ENCODE measurements at regions not wholly inside any gene's neighbourhood (a gene's known extent, or its start where the extent isn't known, plus 50 kb on each side); places are given as distances from the start of the nearest gene placed in this dataset.

DNA sequence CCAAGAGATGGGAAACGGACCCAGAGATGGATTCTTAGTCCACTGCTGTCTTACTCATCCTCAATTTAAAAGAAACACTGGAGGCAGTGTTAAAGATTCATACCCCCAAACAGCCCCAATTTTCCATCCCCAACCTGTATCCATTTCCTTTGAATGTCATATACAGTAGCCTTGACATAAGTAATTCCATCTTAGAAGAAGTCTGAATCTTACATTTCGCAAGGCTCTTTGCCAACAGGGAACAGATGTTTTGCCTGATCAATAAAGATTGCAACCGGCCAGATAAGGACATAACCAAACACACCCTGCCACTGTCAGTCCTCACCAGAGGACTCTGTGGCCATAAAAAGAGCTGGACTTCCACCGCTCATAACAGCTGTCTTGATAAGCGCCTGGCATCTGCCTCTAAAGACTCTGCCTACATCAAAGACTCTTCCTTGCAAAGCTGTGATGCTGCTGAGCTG, 59.0 kb upstream of the MED9 start:
- peak; percentile 85 for DNase-seq (ENCODE audit: low spot score)

DNA sequence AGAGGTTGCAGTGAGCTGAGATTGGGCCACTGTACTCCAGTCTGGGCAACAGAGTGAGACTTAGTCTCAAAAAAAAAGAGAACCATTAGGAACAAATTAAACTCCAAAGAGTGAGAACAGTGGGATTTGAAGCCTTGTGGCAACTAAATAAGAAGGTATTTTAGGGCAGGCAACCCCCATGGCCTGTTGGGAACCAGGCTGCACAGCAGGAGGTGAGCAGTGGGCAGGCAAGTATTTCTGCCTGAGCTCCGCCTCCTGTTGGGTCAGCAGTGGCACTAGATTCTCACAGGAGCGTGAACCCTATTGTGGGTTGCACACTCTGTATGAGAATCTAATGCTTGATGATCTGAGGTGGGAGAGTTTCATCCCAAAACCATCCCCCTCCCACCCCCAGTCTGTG, 57.6 kb upstream of the MED9 start:
- no peak for DNase-seq (ENCODE audit: low spot score)

DNA sequence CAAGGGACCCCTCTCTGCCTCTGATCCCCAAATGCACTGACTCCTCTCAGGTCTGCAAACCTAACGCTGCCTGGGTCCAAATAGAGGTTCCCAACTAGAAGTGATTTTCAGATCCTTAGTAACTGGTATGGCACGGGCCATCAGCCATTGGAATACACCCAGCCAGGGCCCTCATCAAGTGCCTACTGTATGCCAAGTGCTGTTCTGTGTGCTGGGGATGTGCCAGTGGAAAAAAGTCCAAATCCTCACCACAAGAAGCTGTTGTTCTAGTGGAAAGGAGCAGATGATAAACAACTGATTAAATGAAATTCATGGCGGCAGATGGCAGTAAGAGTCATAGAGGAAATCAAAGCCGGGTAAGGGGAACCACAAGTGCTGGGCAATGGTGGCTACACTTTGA, 57.2 kb upstream of the MED9 start:
- DNase-seq (ENCODE audit: low spot score), result peak; percentile 8

DNA sequence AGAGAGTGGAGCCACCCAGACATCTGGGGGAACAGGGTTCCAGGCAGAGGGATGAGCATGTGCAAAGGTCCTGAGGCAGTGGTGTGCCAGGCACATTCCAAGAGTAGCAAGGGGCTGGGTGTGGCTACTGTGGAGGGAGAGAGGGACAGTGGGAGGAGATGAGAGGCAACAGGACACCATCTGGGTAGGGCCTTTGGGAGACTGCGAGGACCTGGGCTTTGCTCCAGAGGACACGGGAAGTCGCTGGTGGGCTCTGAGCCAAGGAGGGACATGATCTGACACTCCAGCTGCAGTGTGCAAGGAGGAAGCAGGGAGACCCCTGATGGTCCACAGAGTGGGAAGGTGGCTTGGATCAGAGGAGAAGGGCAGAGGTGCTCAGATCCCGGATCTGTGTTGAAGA, 56.7 kb upstream of the MED9 start:
- peak; percentile 8 for DNase-seq (ENCODE audit: low spot score)

- DNase-seq (ENCODE audit: low spot score), result no peak
Measured at GRCh38 chr17:17420561-17421269, 56.1 kb upstream of the MED9 start.

DNA sequence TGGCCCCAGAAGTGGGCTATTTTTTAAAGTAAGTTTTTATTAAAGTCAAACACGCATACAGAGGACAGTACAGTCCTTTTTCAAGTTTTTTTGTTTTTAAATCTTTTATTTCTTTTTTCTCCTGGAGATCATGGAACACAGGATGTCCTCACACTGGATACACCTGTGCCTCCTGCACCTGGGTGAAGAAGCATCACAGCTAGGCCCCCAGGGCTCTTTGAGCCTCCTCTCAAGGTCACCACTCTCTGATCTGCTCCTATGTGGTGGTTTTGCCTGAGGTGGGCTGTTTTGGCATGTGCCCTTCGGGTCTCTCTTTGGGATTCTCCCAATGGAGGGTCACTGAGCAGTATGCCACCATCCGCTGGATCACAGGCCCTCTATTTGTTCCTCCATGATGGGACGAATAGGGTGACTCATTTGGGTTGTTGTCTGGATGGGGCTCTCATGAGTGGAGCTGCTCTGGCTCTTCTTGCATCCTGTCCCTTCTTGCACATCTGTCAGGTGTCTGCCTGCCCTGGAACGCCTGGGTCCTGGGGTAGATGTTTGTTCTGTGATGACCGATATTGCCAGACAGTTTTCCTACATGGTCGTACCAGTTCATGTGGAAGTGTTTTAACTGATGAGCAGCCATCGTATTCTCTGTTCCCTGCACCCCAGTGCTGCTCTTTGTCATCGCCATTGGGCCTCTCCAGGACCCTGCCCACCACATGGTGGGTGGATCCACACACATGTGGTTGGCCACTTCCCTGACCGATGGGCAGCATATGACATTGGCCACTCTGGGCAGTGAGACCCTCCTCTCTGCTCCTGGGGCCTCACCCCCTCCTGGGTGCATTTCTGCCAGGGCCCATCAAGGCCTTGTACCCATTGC, 55.2 kb upstream of the MED9 start:
- no peak for DNase-seq (ENCODE audit: low spot score)

DNA sequence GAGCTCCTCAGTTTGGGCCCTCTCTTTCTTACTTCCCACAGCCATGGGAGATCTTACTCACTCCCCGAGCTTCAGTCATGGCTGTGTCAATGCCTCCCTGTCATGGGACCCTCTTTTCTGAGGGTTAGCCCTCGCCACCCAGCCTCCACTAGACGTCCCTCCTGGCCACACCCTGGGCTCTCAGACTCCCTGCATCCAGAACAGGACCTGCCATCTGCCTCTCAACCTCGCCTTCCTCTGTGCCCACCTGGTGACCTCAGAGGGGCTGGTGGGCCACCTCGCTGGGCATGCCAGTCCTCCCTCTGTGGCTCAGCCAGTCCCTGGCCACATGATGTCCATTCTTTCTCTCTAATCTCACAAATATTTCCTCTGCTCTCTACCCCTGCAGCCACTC, 54.6 kb upstream of the MED9 start:
- no peak for DNase-seq (ENCODE audit: low spot score)

GRCh38 chr17:17422641-17423040, 54.2 kb upstream of the MED9 start:
- DNase-seq (ENCODE audit: low spot score), result no peak

DNA sequence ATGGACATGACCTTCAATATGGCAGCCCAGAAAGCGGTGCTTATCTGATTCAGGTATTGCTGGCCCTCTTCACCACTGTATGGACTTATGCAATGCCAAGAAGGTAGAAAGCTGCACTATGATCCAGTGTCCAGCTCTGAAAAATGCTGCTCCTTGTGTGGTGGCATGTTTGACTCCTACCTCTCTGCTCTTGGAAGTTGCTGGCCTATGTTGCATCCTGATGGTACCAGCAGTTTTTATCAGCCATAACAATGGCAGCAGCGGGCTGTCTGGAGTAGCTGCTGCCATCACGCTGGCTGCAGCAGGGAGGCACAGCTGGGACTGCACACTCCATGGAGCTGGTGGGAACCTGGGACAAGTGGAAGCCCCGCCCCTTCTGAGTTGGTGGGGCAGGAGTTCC, 53.1 kb upstream of the MED9 start:
- DNase-seq (ENCODE audit: low spot score), result no peak

DNA sequence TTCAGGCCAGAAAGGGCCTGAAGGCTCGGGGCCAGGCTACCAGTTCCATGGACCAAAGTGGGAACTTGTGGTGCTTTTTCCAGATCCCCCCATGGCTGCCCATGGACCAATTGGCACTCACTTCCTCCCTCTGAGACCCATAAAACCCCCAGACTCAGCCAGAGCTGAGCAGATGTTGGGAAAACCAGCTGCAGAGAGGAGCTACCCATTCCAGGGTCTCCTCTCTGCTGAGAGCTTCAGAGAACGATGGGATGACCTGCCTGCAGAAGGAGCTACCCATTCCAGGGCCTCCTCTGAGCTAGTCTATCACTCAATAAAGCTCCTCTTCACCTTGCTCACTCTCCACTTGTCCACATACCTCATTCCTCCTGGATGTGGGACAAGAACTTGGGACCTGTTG, 52.2 kb upstream of the MED9 start:
- no peak for DNase-seq (ENCODE audit: low spot score)

DNA sequence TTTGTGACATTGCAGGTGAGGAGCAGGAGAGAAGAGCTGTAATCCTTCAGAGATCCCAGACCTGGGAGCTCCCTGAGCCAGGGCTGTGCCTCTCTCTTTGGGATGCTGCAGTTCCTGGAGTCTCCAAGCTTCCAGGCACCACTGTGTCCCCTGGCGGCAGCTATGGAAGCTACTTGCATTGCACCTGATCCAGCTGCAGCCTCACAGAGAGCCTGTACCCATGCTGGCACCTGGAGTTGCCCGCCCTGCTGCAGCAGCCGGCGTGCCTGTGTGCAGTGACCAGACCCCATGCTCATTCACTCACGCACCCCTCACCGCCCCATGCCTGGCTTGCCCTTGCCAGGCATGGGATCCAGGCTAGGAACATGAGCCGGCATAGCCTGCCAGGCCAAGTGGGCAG, 51.8 kb upstream of the MED9 start:
- DNase-seq (ENCODE audit: low spot score), result no peak

- DNase-seq (ENCODE audit: low spot score), result no peak
Measured at GRCh38 chr17:17425591-17425990, 51.2 kb upstream of the MED9 start.

DNA sequence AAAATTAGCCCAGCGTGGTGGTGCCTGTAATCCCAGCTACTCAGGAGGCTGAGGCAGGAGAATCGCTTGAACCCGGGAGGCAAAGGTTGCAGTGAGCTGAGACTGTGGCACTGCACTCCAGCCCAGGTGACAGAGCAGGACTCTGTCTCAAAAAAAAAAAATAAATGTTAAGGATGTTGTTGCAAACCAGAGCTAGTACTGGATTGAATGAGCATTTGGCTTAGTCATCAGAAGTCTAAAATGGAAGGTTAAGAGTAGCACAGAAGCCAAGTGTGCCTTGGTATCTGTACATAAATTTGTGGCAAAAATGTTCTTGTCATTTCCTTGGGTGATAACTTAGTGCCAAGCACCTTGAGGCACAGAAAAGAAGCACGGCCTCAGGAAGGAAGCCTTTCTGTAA, 50.6 kb upstream of the MED9 start:
- no peak for DNase-seq (ENCODE audit: low spot score)
